ENCODE measurements at regions not wholly inside any gene's neighbourhood (a gene's known extent, or its start where the extent isn't known, plus 50 kb on each side); places are given as distances from the start of the nearest gene placed in this dataset.

DNA sequence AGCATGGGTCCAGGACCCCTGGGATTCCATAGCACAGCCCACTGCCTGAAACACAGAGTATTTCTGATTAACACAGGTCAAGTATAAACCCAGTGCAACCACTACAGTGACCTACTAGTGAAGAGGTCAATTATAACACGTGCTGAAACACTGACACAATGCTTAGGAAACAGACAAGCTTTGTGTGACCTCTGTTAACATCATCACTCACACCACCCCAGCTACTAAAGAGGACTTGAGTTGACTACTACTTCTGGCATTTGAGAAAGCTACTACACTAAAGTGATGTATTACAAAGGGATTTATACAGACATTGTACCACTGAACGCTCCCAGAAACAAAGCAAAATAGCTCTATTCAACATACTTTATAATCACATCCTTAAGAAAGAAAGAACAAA lies 1935.9 kb upstream of the PCDH20 start:
- Mint-ChIP-seq H3K4me3 (no peak overlapping the region), H3K9me3 (no peaks in the 10 kb centered on the region), H3K27ac (no peak overlapping the region), H3K27me3 (ENCODE audit: low read depth, poor library complexity) (no peaks in the 10 kb centered on the region), H3K36me3 (ENCODE audit: low read depth) (no peaks in the 10 kb centered on the region), H3K4me1 (no peaks in the 10 kb centered on the region)
- no peak for TF ChIP-seq CTCF (IDR thresholded peaks at IDR 0.05)
- DNase-seq: no peak

DNA sequence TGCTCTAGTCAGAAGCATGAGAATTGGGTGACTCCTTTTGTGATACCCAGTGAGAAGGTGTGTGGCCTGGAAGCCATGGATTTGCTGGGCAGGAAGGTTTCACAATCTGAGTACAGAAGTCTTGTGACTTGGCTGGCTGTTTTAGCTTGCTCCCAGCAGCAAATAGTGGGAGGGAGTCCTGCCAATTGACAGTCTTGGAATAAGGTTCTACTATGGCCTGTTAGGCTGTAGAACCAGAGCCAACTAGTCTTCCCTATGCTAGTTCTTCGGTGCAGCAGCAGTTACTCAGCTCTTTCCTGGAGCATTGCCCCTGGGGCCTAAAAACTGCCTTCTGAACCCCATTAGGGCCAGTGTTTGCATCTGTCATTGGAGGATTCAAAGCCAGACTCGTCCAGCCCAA lies 1935.4 kb upstream of the PCDH20 start:
- Mint-ChIP-seq H3K27me3 (ENCODE audit: low read depth, poor library complexity) (no peaks in the 10 kb centered on the region), H3K4me1 (peaks cover under 1% of the 10 kb centered on the region), H3K9me3 (no peaks in the 10 kb centered on the region), H3K27ac (no peak overlapping the region), H3K4me3 (no peak overlapping the region), H3K36me3 (ENCODE audit: low read depth) (no peaks in the 10 kb centered on the region)
- TF ChIP-seq CTCF (IDR thresholded peaks at IDR 0.05): no peak
- DNase-seq: no peak

GRCh38 chr13:63345835-63346234 lies 1930.2 kb upstream of the PCDH20 start:
- no peak overlapping the region for H3K27ac Mint-ChIP-seq
- no peak for DNase-seq
- no peaks in the 10 kb centered on the region for H3K27me3 Mint-ChIP-seq (ENCODE audit: low read depth, poor library complexity)
- TF ChIP-seq CTCF (IDR thresholded peaks at IDR 0.05): no peak
- H3K4me3 Mint-ChIP-seq: no peak overlapping the region
- peaks cover 5% of the 10 kb centered on the region for H3K4me1 Mint-ChIP-seq
- H3K9me3 Mint-ChIP-seq: no peaks in the 10 kb centered on the region
- no peaks in the 10 kb centered on the region for H3K36me3 Mint-ChIP-seq (ENCODE audit: low read depth)

GRCh38 chr13:63344711-63345110 lies 1929.1 kb upstream of the PCDH20 start:
- Mint-ChIP-seq H3K27ac (no peak overlapping the region), H3K27me3 (ENCODE audit: low read depth, poor library complexity) (no peaks in the 10 kb centered on the region), H3K4me1 (peaks cover 5% of the 10 kb centered on the region), H3K9me3 (no peaks in the 10 kb centered on the region), H3K4me3 (no peak overlapping the region), H3K36me3 (ENCODE audit: low read depth) (no peaks in the 10 kb centered on the region)
- TF ChIP-seq CTCF (IDR thresholded peaks at IDR 0.05): no peak
- DNase-seq: no peak

- H3K4me1 Mint-ChIP-seq: no peaks in the 10 kb centered on the region
- H3K36me3 Mint-ChIP-seq (ENCODE audit: low read depth): no peaks in the 10 kb centered on the region
- H3K4me3 Mint-ChIP-seq: no peak overlapping the region
- peaks cover 2% of the 10 kb centered on the region for H3K27me3 Mint-ChIP-seq (ENCODE audit: low read depth, poor library complexity)
- no peak overlapping the region for H3K27ac Mint-ChIP-seq
- DNase-seq: no peak
- no peaks in the 10 kb centered on the region for H3K9me3 Mint-ChIP-seq
- no peak for TF ChIP-seq CTCF (IDR thresholded peaks at IDR 0.05)
These were observed 1922.3 kb upstream of the PCDH20 start for GRCh38 chr13:63337921-63338320.

DNA sequence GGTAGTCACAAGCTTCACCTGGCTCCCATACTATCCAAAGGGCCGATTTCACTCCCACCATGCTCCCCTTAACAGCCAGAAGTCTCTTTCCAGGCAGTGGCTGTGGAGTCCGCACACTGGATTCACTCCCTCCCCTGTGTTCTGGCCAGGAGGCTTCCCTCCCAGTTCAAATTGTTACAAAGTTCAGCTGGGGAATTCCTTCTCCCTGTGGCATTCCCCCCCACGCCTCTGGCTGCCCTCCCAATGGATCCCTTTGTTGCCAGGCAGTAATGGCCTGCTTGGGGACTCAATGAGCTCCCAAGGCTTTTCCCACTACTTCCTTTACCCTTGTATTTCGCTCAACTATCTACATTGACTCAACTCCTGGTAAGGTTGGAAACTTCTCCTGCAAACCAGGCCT lies 1921.4 kb upstream of the PCDH20 start:
- H3K27me3 Mint-ChIP-seq (ENCODE audit: low read depth, poor library complexity): peaks cover 2% of the 10 kb centered on the region
- TF ChIP-seq CTCF (IDR thresholded peaks at IDR 0.05): no peak
- no peak overlapping the region for H3K27ac Mint-ChIP-seq
- H3K9me3 Mint-ChIP-seq: no peaks in the 10 kb centered on the region
- H3K4me3 Mint-ChIP-seq: no peak overlapping the region
- no peaks in the 10 kb centered on the region for H3K4me1 Mint-ChIP-seq
- no peak for DNase-seq
- no peaks in the 10 kb centered on the region for H3K36me3 Mint-ChIP-seq (ENCODE audit: low read depth)
